ENCODE measurements at regions not wholly inside any gene's neighbourhood (a gene's known extent, or its start where the extent isn't known, plus 50 kb on each side); places are given as distances from the start of the nearest gene placed in this dataset.

DNA sequence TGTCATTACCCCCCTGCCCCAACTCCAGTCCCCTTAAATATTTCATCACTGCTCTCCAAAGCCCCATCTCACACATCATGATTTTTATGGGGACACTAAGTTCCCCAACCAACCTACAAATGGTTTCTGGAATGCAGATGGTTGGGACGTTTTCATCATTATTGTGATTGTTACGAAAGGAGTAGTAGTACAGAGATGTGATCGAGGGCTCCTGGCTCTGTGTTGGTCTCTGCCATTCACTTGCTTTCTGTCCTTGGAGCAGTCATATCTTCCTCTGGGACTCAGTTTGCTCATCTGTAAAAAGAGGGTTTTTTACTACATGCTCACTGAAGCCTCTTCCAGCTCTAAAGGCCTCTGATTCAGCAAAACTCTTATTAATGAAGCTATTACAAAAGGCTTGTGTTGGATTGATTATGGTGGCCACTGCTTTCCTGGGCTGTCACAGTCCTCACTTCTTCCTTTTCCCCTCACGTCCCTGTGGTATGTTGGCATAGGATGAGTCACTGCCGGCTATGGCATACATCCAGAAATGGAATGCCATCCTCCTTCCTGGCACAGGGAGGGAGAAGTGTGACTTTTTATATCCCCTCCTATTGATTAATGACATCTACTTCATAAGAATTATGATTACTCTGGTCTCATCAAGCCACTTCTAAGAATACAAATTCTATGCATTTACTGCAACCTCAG, 593.7 kb downstream of the METTL15 start:
- no peak for DNase-seq

DNA sequence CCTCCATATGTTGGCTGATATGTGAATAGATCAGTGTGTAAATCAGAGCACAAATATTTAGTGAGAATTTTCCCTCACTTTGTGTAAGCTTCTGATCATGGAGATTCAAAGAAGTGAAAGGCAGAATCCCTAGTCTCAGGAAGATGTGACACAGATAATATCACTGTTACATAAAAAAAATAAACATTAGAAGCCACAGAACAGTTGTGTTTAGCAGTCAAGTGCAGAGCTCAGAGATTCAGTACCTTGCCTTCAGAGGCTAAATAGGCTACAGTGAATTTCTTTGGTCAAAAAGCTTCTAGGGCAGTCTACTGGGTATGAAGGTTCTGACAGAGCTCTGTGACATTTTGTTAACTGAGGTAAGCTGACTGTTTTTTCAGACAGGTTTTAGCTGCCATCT, 591.5 kb downstream of the METTL15 start:
- no peak for DNase-seq

GRCh38 chr11:28697920-28698827, 590.0 kb downstream of the METTL15 start:
- no peak for DNase-seq

DNA sequence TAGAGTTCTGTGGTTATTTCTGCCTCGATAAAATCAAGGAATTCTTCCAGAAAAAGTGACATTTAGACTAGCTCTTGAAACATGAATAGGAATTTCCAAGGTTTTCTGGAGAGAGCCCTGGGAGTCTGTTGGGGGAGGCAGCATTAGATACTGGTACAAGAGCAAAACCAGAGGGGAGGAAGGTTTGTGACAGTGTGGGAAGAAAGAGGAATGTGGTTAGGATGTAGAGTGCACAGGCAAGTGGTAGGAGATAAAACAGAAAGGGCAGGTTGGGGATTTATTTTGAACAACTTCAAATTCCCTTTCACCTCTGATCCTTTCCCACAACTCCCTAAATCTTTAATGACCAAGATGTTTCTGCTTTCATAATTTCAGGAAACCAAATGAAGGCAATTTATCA, 588.4 kb downstream of the METTL15 start:
- DNase-seq, result no peak

GRCh38 chr11:28690746-28691145, 582.6 kb downstream of the METTL15 start:
- DNase-seq, result no peak

DNA sequence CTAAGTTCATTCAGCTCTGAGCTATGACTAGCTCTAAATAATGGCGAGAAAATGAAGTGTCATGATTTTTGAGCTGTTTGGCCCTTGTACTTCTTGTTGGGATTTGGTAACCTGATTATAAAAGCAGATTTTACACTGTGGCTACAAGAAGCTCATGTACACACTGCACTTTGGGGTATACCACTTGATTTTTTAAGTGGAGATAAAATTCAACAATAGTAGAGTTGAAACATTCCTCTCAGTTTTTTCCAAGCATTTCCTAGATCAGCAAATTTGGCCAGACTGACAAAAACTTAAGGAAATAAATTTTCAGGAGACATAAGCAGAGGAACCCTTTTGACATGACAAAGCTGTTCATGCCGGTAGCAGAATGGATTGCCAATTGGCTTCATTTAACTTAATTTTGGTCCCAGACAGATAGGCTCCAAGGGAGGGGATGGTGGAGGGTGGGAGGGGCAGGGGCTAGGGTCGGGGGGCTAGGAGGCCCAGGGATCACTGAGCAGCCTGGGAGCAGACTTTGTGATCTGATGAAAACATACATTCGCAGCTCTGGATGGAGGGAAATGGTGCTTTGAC, 575.9 kb downstream of the METTL15 start:
- DNase-seq, result no peak

- DNase-seq, result no peak
Observed at GRCh38 chr11:28679795-28680468, 571.7 kb downstream of the METTL15 start.

GRCh38 chr11:28677721-28678120, 569.5 kb downstream of the METTL15 start:
- DNase-seq, result no peak

GRCh38 chr11:28675183-28675582, 567.0 kb downstream of the METTL15 start:
- no peak for DNase-seq

DNA sequence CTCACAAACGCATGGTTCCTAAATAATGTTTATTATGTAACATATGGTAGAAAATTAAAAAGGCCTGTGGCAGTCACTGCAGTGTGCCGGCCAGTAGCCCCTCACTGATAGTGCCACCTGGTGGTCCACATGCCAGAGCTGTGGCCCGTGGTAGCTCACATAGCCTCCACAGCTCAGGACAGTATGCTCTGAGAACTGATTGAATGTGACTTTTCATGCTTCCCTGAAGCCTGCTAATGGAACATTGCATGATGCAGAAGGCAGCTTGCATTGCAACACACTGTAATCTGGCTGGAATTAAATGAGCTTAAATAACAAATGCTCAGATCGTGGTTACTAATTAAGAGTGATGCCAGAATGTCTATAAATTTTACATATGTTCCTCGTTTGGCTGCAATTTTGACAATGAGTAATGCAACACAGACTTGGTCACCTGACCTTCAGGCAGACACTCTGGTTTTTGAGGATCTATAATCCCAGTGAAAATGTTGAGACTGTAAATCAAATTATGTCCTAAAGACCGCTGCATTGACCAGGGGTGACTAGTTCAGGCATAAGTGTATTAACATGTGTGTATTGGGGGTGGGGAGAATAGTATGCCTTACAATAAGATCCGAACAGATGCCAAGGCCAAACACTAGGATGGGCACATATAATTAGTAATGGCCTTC, 566.4 kb downstream of the METTL15 start:
- peak; percentile 44 for DNase-seq

DNA sequence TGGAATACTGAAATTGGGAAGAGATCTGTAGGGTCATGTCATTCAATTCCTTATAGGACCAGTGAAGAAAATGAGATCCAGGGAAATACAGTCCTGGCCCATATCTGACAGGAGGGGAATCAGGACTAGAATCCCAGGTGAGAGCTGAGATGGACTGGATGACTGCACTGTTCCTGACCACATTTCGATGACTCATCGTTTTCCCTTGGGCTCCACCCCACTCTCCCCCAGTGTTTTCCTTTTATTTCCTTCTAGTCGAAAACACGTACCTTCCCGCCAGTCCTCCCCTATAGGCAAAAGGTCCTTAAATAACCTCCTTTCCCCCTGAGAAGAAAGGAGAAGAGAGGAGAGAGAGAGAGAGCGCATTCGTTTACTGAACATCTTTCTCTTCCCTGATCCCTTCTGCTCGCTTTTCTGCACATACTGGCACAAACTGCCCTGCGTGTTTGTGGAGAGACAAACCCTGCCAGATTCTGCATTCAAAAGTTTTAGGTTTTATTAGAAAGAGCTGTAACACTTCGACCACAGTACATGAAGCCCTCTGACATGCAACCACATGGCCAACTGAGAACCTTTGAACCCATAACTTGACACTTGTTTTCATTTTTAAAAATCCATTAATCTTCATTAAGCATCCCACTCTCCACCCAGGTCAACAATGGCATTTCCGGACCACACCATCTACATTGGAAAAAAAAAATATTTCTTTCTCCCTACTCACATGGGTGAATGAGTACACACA, 565.7 kb downstream of the METTL15 start:
- DNase-seq, result no peak

DNA sequence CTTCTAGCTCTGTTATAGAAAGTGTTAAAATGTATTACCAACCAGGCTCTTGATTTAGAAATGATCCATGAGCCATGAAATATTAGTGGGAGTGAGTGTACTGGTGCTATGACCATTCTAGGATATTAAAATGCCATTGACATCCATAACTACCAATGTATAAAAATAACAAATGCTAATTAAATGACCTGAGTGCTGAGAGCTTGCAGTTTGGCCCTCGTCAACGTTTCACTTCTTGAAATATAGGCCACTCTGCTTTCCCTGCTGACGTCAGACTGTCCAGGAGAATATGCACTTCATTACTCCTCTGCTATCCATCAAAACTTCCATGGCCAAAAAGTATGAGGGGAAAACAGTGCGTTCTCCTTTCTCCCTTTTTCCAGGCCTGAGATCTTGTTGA, 563.1 kb downstream of the METTL15 start:
- no peak for DNase-seq

GRCh38 chr11:28666632-28667031, 558.4 kb downstream of the METTL15 start:
- no peak for DNase-seq

- DNase-seq, result no peak
Observed at GRCh38 chr11:28659716-28660348, 551.6 kb downstream of the METTL15 start.

- no peak for DNase-seq
Observed at GRCh38 chr11:28657378-28658030, 549.3 kb downstream of the METTL15 start.

- no peak for DNase-seq
Observed at GRCh38 chr11:28654191-28654590, 546.0 kb downstream of the METTL15 start.

DNA sequence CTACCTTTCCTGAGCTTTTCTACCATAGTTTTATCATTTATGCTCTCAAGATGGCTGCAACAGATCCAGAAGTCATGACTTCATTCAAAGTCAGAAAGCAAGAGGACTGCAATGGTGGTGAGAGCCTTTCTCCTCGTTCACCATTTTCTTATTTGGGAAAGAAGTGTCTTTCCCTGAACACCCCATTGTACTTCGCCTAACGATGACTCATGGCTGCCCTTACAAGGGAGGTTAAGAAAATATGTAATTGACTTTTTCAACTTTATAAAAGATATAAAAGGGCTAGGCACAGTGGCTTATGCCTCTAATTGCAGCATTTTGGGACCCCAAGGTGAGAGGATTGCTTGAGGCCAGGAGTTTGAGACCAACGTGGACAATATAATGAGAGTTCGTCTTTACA, 541.7 kb downstream of the METTL15 start:
- DNase-seq, result no peak

DNA sequence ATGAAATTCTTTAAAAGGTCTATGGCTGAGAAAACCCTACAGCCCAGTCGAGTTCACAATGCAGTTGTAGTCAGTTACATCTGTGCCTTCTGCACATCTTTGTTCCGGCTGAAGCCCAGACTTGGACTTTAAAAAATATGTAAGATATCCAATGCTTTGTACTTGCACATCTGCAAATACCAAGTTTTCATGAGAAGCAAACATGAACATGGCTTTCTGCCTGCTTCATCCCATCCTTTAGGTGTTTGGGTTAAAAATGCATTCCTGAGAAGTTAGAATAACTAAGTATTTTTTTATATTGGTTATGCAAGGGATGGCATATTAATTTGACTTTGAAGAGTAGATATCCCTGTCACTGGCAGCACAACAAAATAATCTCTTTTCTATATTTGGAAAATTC, 528.4 kb downstream of the METTL15 start:
- no peak for DNase-seq

DNA sequence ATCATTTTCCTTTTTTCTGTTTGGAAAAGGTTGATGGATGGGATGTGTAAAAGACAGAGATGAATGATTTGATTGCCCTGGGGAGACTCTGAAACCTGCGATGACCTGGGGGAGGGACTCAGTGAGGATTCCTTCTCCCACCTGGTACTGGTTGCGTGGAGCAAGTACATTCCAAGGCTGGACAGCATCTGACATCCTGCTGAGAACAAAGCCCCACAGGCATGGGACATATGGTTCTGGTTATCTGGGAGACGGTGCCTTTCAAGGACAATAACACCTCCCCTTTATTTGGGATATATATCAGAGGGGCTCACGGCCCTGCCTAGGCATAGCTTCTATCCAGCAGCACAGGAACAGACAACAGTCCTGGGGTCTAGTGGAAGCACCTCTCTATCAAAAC, 527.8 kb downstream of the METTL15 start:
- DNase-seq, result no peak

- DNase-seq, result no peak
Observed at GRCh38 chr11:28632338-28632737, 524.1 kb downstream of the METTL15 start.

- no peak for DNase-seq
Observed at GRCh38 chr11:28631148-28631547, 523.0 kb downstream of the METTL15 start.
